Osteoblast (primary cell): ENCODE measurements at regions not wholly inside any gene's neighbourhood (a gene's known extent, or its start where the extent isn't known, plus 50 kb on each side); places are given as distances from the start of the nearest gene placed in this dataset.

Experiments
- DNase-seq: peaks from one replicate; pipeline ENCODE4 v3.0.0; 2011; ENCODE audit warnings: low spot score, mixed read lengths; ENCODE audit not compliant: insufficient read length; ENCODE audit errors: missing footprints
- H2AFZ ChIP-seq: 2 replicates; pipeline ENCODE4 v1.6.0; 2011; ENCODE audit warnings: mild to moderate bottlenecking, low read length
- H3K27ac ChIP-seq: 2 replicates; pipeline ENCODE4 v1.5.1; 2011; ENCODE audit warnings: mild to moderate bottlenecking, low read depth, low read length, moderate library complexity
- H3K27me3 ChIP-seq: 2 replicates; pipeline ENCODE4 v1.6.0; 2012; ENCODE audit warnings: mild to moderate bottlenecking, control low read depth, inconsistent platforms, low read length, moderate library complexity; ENCODE audit not compliant: insufficient read depth
- H3K36me3 ChIP-seq: 2 replicates; pipeline ENCODE4 v1.5.1; 2011; ENCODE audit warnings: mild to moderate bottlenecking, low read length, control low read depth, moderate library complexity; ENCODE audit not compliant: insufficient read depth
- H3K4me1 ChIP-seq: 2 replicates; pipeline ENCODE4 v1.5.1; 2011; ENCODE audit warnings: mild to moderate bottlenecking, low read length, control low read depth, moderate library complexity; ENCODE audit not compliant: insufficient read depth
- H3K4me2 ChIP-seq: 2 replicates; pipeline ENCODE4 v1.6.0; 2011; ENCODE audit warnings: mild to moderate bottlenecking, low read length; ENCODE audit not compliant: insufficient read depth
- H3K4me3 ChIP-seq: fragments of 200-600 bp; sonication (generic); 3 replicates; pipeline ENCODE4 v1.5.1; 2012; ENCODE audit warnings: mild to moderate bottlenecking, low read length, inconsistent platforms; ENCODE audit not compliant: insufficient read depth
- H3K79me2 ChIP-seq: 2 replicates; pipeline ENCODE4 v1.6.0; 2012; ENCODE audit warnings: mild to moderate bottlenecking, low read length, control low read depth, inconsistent platforms; ENCODE audit not compliant: insufficient read depth
- H3K9me3 ChIP-seq: 2 replicates; pipeline ENCODE4 v1.5.1; 2011; ENCODE audit warnings: low read depth, low read length, control low read depth
- H4K20me1 ChIP-seq: 2 replicates; pipeline ENCODE4 v1.6.0; 2012; ENCODE audit warnings: mild to moderate bottlenecking, low read length, control low read depth; ENCODE audit not compliant: insufficient read depth
- TF ChIP-seq, protein P1 (sequence below): IDR thresholded peaks from 2 replicates; pipeline ENCODE4 v1.5.1; 2011; ENCODE audit warnings: mild to moderate bottlenecking, low read depth, low read length, moderate library complexity; ENCODE audit errors: extremely low read depth

DNA sequence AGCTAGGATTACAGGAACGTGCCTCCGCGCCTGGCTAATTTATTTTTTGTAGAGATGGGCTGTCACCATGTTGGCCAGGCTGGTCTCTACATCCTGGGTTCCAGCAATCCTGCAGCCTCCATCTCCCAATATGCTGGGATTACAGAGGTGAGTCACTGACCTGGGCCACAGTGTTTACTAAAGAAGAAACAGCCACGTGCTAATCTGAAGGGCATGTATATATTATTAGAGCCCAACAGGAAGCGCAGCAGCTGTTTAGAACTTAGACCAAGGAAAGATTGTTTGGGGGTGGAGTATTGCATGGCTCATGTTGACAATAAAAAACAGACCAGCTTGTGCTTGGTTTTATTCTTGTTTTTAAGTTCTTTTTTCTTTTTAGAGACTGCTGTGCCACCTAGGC lies 60.2 kb downstream of the HAPSTR1 start:
- TF ChIP-seq, protein P1, sequence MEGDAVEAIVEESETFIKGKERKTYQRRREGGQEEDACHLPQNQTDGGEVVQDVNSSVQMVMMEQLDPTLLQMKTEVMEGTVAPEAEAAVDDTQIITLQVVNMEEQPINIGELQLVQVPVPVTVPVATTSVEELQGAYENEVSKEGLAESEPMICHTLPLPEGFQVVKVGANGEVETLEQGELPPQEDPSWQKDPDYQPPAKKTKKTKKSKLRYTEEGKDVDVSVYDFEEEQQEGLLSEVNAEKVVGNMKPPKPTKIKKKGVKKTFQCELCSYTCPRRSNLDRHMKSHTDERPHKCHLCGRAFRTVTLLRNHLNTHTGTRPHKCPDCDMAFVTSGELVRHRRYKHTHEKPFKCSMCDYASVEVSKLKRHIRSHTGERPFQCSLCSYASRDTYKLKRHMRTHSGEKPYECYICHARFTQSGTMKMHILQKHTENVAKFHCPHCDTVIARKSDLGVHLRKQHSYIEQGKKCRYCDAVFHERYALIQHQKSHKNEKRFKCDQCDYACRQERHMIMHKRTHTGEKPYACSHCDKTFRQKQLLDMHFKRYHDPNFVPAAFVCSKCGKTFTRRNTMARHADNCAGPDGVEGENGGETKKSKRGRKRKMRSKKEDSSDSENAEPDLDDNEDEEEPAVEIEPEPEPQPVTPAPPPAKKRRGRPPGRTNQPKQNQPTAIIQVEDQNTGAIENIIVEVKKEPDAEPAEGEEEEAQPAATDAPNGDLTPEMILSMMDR: no peak
- H3K4me2 ChIP-seq: no peak overlapping the region
- no peak overlapping the region for H2AFZ ChIP-seq
- H3K4me3 ChIP-seq: no peak overlapping the region
- no peaks in the 10 kb centered on the region for H3K9me3 ChIP-seq
- H3K4me1 ChIP-seq: no peaks in the 10 kb centered on the region
- H4K20me1 ChIP-seq: no peaks in the 10 kb centered on the region
- H3K27ac ChIP-seq: no peak overlapping the region
- no peaks in the 10 kb centered on the region for H3K79me2 ChIP-seq
- no peaks in the 10 kb centered on the region for H3K27me3 ChIP-seq
- H3K36me3 ChIP-seq: no peaks in the 10 kb centered on the region
- no peak for DNase-seq

DNA sequence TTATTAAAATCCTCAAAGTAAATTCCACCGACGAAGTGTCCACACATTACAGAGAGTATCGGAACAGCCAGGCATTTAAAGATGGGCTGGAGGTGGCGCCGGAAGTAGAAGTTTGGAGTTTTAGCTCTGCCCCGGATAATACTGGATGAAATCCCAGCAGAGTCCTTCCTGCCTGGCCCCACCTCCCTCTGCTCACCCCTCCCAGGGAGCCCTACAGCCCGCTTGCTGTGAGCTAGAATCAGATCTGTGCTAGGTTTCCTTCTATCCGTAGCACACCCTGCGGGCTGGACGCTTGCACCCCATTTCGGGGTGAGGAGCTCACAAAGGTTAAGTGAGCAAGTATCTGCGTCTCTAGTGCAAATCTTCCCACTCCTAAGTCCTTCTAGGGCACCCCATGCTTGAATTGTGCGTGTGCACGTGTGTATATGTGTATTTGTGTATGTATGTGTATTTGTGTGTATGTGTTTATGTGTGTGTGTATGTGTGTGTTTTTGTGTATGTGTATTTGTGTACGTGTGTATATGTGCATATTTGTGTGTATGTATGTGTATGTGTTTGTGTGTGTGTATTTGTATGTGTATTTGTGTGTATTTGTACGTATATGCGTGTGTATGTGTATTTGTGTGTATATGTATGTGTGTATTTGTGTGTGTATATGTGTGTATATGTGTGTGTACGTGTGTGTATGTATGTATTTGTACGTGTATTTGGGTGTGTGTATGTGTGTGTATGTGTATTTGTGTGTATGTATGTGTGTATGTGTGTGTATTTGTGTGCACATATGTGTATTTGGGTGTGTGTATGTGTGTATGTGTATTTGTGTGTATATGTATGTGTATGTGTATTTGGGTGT lies 61.4 kb downstream of the HAPSTR1 start:
- Histone ChIP-seq H3K27me3 (no peaks in the 10 kb centered on the region), H4K20me1 (no peaks in the 10 kb centered on the region)

DNA sequence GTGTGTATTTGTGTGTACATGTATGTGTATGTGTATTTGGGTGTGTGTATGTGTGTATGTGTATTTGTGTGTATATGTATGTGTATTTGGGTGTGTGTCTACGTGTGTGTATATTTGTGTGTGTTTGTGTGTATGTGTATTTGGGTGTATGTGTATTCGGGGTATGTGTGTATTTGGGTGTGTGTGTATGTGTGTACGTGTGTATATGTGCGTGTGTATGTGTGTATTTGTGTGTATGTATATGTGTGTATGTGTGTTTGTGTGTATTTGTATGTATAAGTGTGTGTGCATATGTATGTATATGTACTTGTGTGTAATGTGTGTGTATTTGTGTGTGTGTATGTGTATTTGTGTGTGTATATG lies 62.0 kb downstream of the HAPSTR1 start:
- H3K9me3 ChIP-seq: no peaks in the 10 kb centered on the region
- H3K4me3 ChIP-seq: no peak overlapping the region
- H3K79me2 ChIP-seq: no peaks in the 10 kb centered on the region
- no peak overlapping the region for H3K27ac ChIP-seq
- no peak overlapping the region for H2AFZ ChIP-seq
- H4K20me1 ChIP-seq: no peaks in the 10 kb centered on the region
- no peaks in the 10 kb centered on the region for H3K36me3 ChIP-seq
- no peak overlapping the region for H3K4me2 ChIP-seq
- no peaks in the 10 kb centered on the region for H3K4me1 ChIP-seq
- no peak for DNase-seq
- TF ChIP-seq, protein P1: no peak
- no peaks in the 10 kb centered on the region for H3K27me3 ChIP-seq

More for the DNA sequence above, 61.4 kb downstream of the HAPSTR1 start:
- TF ChIP-seq, protein P1: no peak
- H3K79me2 ChIP-seq: no peaks in the 10 kb centered on the region
- H3K4me3 ChIP-seq: no peak overlapping the region
- no peaks in the 10 kb centered on the region for H3K9me3 ChIP-seq
- no peak for DNase-seq
- no peaks in the 10 kb centered on the region for H3K36me3 ChIP-seq
- H3K27ac ChIP-seq: no peak overlapping the region
- H3K4me2 ChIP-seq: no peak overlapping the region
- H3K4me1 ChIP-seq: no peaks in the 10 kb centered on the region
- H2AFZ ChIP-seq: no peak overlapping the region

DNA sequence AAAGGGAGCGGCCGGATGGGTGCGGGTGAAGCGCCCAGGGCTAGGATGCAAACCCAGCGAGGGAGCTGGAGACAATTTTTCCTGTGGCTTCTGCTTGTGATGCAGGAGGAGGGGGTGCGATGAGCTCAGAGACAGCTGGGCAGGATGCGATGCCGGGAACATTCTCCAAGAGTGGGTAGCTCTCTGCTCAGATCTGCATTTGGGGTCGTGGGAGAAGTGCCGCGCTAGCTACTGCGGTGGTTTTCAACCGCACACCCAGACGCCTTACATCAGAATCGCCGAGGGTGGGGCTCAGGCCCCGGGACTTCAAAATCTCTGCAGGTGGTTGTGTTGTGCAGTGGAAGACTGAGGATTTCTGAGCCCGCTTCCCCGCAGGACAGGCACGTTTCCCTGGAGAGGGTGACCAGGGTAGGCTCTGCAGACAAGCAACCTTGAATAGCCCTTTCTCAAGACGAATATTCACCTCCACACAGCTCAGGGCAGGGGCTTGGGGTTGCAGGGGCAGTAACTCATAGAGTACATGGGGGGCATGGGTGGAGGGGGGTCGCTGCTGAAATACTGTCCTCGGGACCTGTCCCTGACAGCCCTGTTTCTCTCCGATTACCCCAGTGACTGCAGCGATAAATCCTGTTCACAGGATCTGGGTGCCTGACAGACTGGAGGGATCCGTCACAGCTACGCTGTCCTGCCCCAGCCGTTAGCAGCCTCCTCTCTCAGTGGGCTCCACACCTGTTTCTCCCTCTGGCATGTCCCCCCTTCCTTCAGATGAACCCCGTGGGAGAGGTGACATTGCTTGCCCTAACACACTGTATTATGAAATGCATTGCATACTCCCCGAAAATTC lies 63.3 kb downstream of the HAPSTR1 start:
- H3K79me2 ChIP-seq: no peaks in the 10 kb centered on the region
- no peak overlapping the region for H2AFZ ChIP-seq
- no peaks in the 10 kb centered on the region for H3K36me3 ChIP-seq
- no peak for DNase-seq
- no peak overlapping the region for H3K27ac ChIP-seq
- H3K4me1 ChIP-seq: no peaks in the 10 kb centered on the region
- no peaks in the 10 kb centered on the region for H3K27me3 ChIP-seq
- TF ChIP-seq, protein P1: no peak
- no peak overlapping the region for H3K4me2 ChIP-seq
- H4K20me1 ChIP-seq: no peaks in the 10 kb centered on the region
- H3K9me3 ChIP-seq: no peaks in the 10 kb centered on the region
- H3K4me3 ChIP-seq: no peak overlapping the region
